Spleen (tissue), 11 donors: ENCODE measurements at regions not wholly inside any gene's neighbourhood (a gene's known extent, or its start where the extent isn't known, plus 50 kb on each side); places are given as distances from the start of the nearest gene placed in this dataset.

Experiments
- DNase-seq: peaks from one replicate; pipeline ENCODE4 v3.0.0-alpha.2; 2020
- H3K27ac ChIP-seq, 8 donors: fragments of 200-600 bp; sonication (generic) in 7 of 8; 1 replicate in 4 of 8; 2 replicates in 4 of 8; pipeline versions ENCODE4 v1.5.0 to v1.8.0; 2016 to 2021; ENCODE audit warnings: inconsistent platforms in 4 of 8, mild to moderate bottlenecking in 4 of 8, moderate library complexity in 1 of 8
- H3K27me3 ChIP-seq, 7 donors: fragments of 200-600 bp; sonication (generic) in 6 of 7; replicated peaks in 1 of 7; 1 replicate in 4 of 7; 2 replicates in 3 of 7; pipeline versions ENCODE4 v1.5.0 to v1.8.0; 2016 to 2021; ENCODE audit warnings: inconsistent platforms in 3 of 7, mild to moderate bottlenecking in 1 of 7
- H3K36me3 ChIP-seq, 6 donors: fragments of 200-600 bp; sonication (generic) in 5 of 6; 1 replicate in 4 of 6; 2 replicates in 2 of 6; pipeline versions ENCODE4 v1.5.0 to v1.8.0; 2016 to 2021; ENCODE audit warnings: inconsistent platforms in 2 of 6
- H3K4me1 ChIP-seq, 6 donors: fragments of 200-600 bp; sonication (generic) in 5 of 6; 1 replicate in 3 of 6; 2 replicates in 3 of 6; pipeline versions ENCODE4 v1.5.0 to v1.8.0; 2016 to 2021; ENCODE audit warnings: inconsistent platforms in 3 of 6
- H3K4me3 ChIP-seq, 8 donors: fragments of 200-600 bp; sonication (generic) in 7 of 8; 1 replicate in 4 of 8; 2 replicates in 4 of 8; pipeline versions ENCODE4 v1.5.0 to v1.8.0; 2016 to 2021; ENCODE audit warnings: inconsistent platforms in 4 of 8, mild to moderate bottlenecking in 4 of 8, moderate library complexity in 2 of 8
- H3K9me3 ChIP-seq, 8 donors: fragments of 200-600 bp; sonication (generic) in 7 of 8; 1 replicate in 4 of 8; 2 replicates in 4 of 8; pipeline versions ENCODE4 v1.5.0 to v1.8.0; 2016 to 2021; ENCODE audit warnings: inconsistent platforms in 4 of 8
- POLR2A ChIP-seq, 3 donors: fragments of 450-650 bp; IDR thresholded peaks; one replicate each; pipeline ENCODE4 v1.5.1; 2017; ENCODE audit warnings: antibody characterized with exemption in 3 of 3, mild to moderate bottlenecking in 1 of 3
- POLR2AphosphoS5 ChIP-seq, 3 donors: sonication (generic); formaldehyde crosslinking; IDR thresholded peaks; one replicate each; pipeline ENCODE4 v1.5.1; 2017; ENCODE audit warnings: antibody characterized with exemption in 3 of 3
- WGBS, 5 donors: extraction: QIAGEN DNeasy Blood & Tissue Kit in 3 of 5; methylation state at CpG; one replicate each; pipeline versions ENCODE4 v1.1.5 to v1.1.7; 2013 to 2018; 5-methylcytosine and 5-hydroxymethylcytosine counted together
- intact Hi-C: fragments of 100-400 bp; cut with DNase I; formaldehyde crosslinking; loops from one replicate; pipeline ENCODE4 v1.15.0; 2023; ENCODE audit warnings: low total_unique reads
- TF ChIP-seq, protein P1 (sequence below), 11 experiments: fragments of 200-600 bp in 7 of 11; fragments of 450-650 bp in 4 of 11; sonication (generic) in 4 of 11; IDR thresholded peaks in 8 of 11; conservative IDR thresholded peaks in 3 of 11; 1 replicate in 7 of 11; 2 replicates in 4 of 11; pipeline versions ENCODE4 v1.4.0 to v1.8.0; 2016 to 2021; ENCODE audit warnings: antibody characterized with exemption in 11 of 11, inconsistent platforms in 4 of 11, mild to moderate bottlenecking in 1 of 11
- donor health status: healthy with polysubstance abuse.
- donor health status: DM: no; HTN: no; CAD: no; lungs with moderate emphysema.
- donor health status: DM: no; HTN: no; CAD: no.
- donor health status: Bipolar disorder and iron deficiency.
- donor health status: healthy.
- donor health status: DM: no; HTN: no; CAD: no.
- donor health status: DM: yes; HTN: yes; CAD: no.

DNA sequence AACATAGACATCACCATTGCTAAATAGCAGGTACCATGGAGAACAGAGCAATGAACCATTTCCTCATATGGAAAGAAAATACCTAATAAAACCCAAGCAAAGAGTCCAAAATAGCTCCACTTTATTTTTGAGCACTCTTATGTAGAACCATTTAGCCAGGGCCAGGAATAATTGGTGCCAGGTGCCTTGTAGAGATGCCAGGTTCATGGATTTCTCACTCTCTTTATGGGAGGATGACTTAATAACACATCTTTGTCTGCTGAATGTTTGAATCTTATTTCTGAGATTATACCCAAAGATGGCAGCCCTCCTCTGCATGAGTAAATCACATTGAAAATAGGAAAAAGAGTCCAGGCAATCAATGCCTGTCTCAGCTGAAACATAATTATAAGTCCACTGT is 212.3 kb upstream of the SFRP2 start:
- H3K27ac ChIP-seq = no peak overlapping the region
- no peaks in the 10 kb centered on the region for H3K4me1 ChIP-seq
- no peak overlapping the region for H3K4me3 ChIP-seq
- peaks cover 0 to 10% (median 6%) of the 10 kb centered on the region in 8 donors for H3K9me3 ChIP-seq
- intact Hi-C loops = no loop called here
- DNase-seq = no peak
- H3K36me3 ChIP-seq = no peaks in the 10 kb centered on the region
- peaks cover 0 to 5% (median 0%) of the 10 kb centered on the region in 7 donors for H3K27me3 ChIP-seq
- TF ChIP-seq POLR2A (IDR thresholded peaks at IDR 0.05) (no peak), POLR2AphosphoS5 (IDR thresholded peaks at IDR 0.05) (no peak)
- TF ChIP-seq, protein P1, sequence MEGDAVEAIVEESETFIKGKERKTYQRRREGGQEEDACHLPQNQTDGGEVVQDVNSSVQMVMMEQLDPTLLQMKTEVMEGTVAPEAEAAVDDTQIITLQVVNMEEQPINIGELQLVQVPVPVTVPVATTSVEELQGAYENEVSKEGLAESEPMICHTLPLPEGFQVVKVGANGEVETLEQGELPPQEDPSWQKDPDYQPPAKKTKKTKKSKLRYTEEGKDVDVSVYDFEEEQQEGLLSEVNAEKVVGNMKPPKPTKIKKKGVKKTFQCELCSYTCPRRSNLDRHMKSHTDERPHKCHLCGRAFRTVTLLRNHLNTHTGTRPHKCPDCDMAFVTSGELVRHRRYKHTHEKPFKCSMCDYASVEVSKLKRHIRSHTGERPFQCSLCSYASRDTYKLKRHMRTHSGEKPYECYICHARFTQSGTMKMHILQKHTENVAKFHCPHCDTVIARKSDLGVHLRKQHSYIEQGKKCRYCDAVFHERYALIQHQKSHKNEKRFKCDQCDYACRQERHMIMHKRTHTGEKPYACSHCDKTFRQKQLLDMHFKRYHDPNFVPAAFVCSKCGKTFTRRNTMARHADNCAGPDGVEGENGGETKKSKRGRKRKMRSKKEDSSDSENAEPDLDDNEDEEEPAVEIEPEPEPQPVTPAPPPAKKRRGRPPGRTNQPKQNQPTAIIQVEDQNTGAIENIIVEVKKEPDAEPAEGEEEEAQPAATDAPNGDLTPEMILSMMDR (IDR thresholded peaks at IDR 0.05 in 8 of 11, conservative IDR thresholded peaks at IDR 0.05 in 3 of 11) = no peak

DNA sequence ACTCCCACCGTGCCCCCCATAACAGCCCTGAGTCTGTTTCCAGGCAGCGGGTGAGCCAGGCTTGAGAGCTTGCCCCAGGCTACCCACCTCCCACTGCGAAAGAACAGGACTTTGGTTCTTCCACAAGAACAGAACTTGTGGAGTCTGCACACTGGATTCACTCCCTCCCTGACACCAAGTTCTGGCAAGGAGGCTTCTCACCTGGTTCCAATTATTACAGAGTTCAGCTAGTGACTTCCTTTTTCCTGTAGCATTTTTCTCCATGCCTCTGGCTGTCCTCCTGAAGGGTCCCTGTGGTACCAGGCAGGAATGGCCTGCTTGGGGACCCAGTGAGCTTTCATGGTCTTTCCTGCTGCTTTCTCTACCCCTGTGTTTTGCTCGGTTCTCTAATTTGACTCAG is 208.6 kb upstream of the SFRP2 start:
- no peaks in the 10 kb centered on the region for H3K4me1 ChIP-seq
- peaks cover 0 to 22% (median 13%) of the 10 kb centered on the region in 8 donors for H3K9me3 ChIP-seq
- H3K27me3 ChIP-seq = peaks cover 0 to 5% (median 0%) of the 10 kb centered on the region in 7 donors
- no peak for DNase-seq
- TF ChIP-seq, protein P1 (IDR thresholded peaks at IDR 0.05 in 8 of 11, conservative IDR thresholded peaks at IDR 0.05 in 3 of 11) = no peak
- TF ChIP-seq POLR2A (IDR thresholded peaks at IDR 0.05) = no peak
- no peak for TF ChIP-seq POLR2AphosphoS5 (IDR thresholded peaks at IDR 0.05)
- intact Hi-C loops = no loop called here
- no peak overlapping the region for H3K4me3 ChIP-seq
- H3K27ac ChIP-seq = no peak overlapping the region
- H3K36me3 ChIP-seq = no peaks in the 10 kb centered on the region
- WGBS, 5 donors = 67 to 91% (median 79%) methylated on average over 3 to 4 of the region's 4 CpGs

DNA sequence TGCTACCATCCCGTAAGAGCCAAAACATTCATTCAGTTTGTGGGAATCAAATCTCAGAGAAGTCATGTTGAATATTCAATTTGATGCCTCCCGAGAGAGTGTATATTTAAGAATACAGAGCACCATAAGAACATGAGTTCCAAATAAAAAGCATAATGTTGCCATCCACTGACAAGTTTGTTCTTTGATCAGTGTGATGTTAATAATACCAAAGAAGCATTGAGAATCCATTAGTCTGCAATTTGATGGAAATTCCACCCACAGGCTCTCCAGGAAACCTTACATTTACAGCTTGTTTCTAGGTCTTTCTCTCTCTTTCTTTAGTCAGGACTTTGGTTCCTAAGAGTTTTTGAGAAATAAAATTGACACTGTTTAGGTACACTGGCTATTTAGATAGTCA is 200.6 kb upstream of the SFRP2 start:
- WGBS, 5 donors = 79 to 95% (median 91%) methylated on average over 2 of the region's 2 CpGs
- Histone ChIP-seq H3K9me3 (peaks cover 0 to 6% (median 0%) of the 10 kb centered on the region in 8 donors), H3K27me3 (peaks cover 0 to 3% (median 0%) of the 10 kb centered on the region in 7 donors), H3K36me3 (no peaks in the 10 kb centered on the region), H3K27ac (no peak overlapping the region), H3K4me3 (no peak overlapping the region), H3K4me1 (no peaks in the 10 kb centered on the region)
- TF ChIP-seq POLR2AphosphoS5 (IDR thresholded peaks at IDR 0.05) (no peak), POLR2A (IDR thresholded peaks at IDR 0.05) (no peak)
- TF ChIP-seq, protein P1 (IDR thresholded peaks at IDR 0.05 in 8 of 11, conservative IDR thresholded peaks at IDR 0.05 in 3 of 11) = no peak
- DNase-seq = no peak
- intact Hi-C loops = no loop called here

DNA sequence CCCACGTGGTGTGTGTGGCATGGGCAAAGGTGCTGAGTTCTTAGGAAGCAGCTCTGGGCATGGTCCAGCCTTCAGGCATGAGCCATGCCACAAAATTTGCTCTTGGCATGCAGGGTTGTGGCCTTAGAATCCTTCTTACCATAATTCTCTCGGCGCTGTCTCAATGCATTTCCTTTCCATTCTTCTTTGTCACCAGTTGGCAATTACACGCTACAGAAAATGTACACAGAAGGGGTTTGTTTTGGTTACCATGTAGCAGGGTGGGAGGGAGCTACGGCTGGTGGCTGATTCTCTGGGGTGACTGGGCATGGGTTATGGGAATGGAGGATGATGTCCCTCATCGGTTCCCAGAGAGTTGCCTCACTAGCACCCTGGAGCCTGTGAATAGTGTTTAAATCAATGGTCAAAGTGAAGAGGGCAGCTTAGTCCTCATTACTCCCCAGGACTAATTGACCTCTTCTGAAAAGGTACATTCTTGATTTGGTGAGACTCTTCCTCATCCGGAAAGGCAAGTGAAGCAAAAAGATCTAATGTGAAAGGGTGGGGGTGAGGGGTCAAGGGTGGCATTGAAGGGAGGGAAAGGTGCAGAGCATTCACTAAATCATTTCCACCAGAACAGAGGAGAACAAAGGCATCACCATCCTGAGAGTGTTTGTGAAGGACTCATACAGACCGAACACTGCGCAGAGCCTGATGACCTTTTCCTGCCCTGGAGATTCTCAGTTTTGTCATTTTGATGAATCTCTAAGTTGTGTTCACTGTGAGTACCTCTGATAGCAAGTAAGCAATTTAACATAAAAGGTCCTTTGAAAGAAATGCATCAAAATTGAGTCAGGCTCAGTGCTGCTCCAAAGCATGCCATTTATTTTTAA is 199.8 kb upstream of the SFRP2 start:
- no peak overlapping the region for H3K4me3 ChIP-seq
- no peaks in the 10 kb centered on the region for H3K36me3 ChIP-seq
- H3K27me3 ChIP-seq = peaks cover 0 to 3% (median 0%) of the 10 kb centered on the region in 7 donors
- H3K9me3 ChIP-seq = peaks cover 0 to 6% (median 0%) of the 10 kb centered on the region in 8 donors
- 60 to 73% (median 66%) methylated on average over 9 of the region's 9 CpGs for WGBS, 5 donors
- no peak overlapping the region for H3K27ac ChIP-seq
- DNase-seq = no peak
- intact Hi-C loops = no loop called here
- no peaks in the 10 kb centered on the region for H3K4me1 ChIP-seq
- TF ChIP-seq POLR2A (IDR thresholded peaks at IDR 0.05) (no peak), POLR2AphosphoS5 (IDR thresholded peaks at IDR 0.05) (no peak)
- TF ChIP-seq, protein P1 (IDR thresholded peaks at IDR 0.05 in 8 of 11, conservative IDR thresholded peaks at IDR 0.05 in 3 of 11) = no peak
